CD14-positive monocyte (primary cell): ENCODE measurements at regions not wholly inside any gene's neighbourhood (a gene's known extent, or its start where the extent isn't known, plus 50 kb on each side); places are given as distances from the start of the nearest gene placed in this dataset.

Source experiments
- DNase-seq, 3 donors: peaks; one replicate each; pipeline ENCODE4 v3.0.0-alpha.2; 2011 to 2022
- H2AFZ ChIP-seq: 2 replicates; pipeline ENCODE4 v1.6.0; 2012; ENCODE audit warnings: mild to moderate bottlenecking, low read depth, low read length, inconsistent platforms; ENCODE audit not compliant: insufficient read depth, poor library complexity, severe bottlenecking
- H3K27ac ChIP-seq, 2 donors: 1 replicate in 1 of 2; 2 replicates in 1 of 2; pipeline ENCODE4 v1.5.1; 2012 to 2013; ENCODE audit warnings: low read length in 2 of 2, control low read depth in 1 of 2, inconsistent platforms in 1 of 2, low read depth in 1 of 2, mild to moderate bottlenecking in 1 of 2
- H3K27me3 ChIP-seq, 2 donors: one replicate each; pipeline versions ENCODE4 v1.6.0 to v1.6.1; 2011 to 2013; ENCODE audit warnings: low read length in 2 of 2; ENCODE audit not compliant: control insufficient read depth in 2 of 2, insufficient read depth in 2 of 2
- H3K36me3 ChIP-seq, 2 donors: replicated peaks in 1 of 2; 1 replicate in 1 of 2; 2 replicates in 1 of 2; pipeline versions ENCODE4 v1.5.1 to v1.6.1; 2012 to 2013; ENCODE audit warnings: low read length in 2 of 2, control low read depth in 1 of 2, inconsistent platforms in 1 of 2, mild to moderate bottlenecking in 1 of 2; ENCODE audit not compliant: insufficient read depth in 2 of 2, control insufficient read depth in 1 of 2
- H3K4me1 ChIP-seq, 2 donors: 1 replicate in 1 of 2; 2 replicates in 1 of 2; pipeline versions ENCODE4 v1.5.1 to v1.6.1; 2012 to 2013; ENCODE audit warnings: low read length in 2 of 2, control low read depth in 1 of 2, inconsistent platforms in 1 of 2, mild to moderate bottlenecking in 1 of 2, moderate library complexity in 1 of 2; ENCODE audit not compliant: insufficient read depth in 2 of 2, control insufficient read depth in 1 of 2
- H3K4me2 ChIP-seq: replicated peaks from 2 replicates; pipeline ENCODE3; 2012; ENCODE audit warnings: low read length, moderate library complexity, mild to moderate bottlenecking; ENCODE audit not compliant: poor library complexity, severe bottlenecking; ENCODE audit errors: extremely low read depth
- H3K4me3 ChIP-seq, 3 experiments: fragments of 200-600 bp in 1 of 3; sonication (generic) in 1 of 3; replicated peaks in 1 of 3; 1 replicate in 2 of 3; 2 replicates in 1 of 3; pipeline ENCODE4 v1.5.1; 2011 to 2013; ENCODE audit warnings: low read length in 3 of 3, mild to moderate bottlenecking in 3 of 3, control low read depth in 2 of 3, low read depth in 2 of 3, inconsistent platforms in 1 of 3, moderate library complexity in 1 of 3
- H3K79me2 ChIP-seq: 2 replicates; pipeline ENCODE4 v1.6.0; 2012; ENCODE audit warnings: mild to moderate bottlenecking, control low read depth, inconsistent platforms, low read length, moderate library complexity; ENCODE audit not compliant: insufficient read depth
- H3K9ac ChIP-seq: 2 replicates; pipeline ENCODE4 v1.6.0; 2017; ENCODE audit warnings: low read length, mild to moderate bottlenecking; ENCODE audit not compliant: insufficient read depth, poor library complexity, severe bottlenecking
- H3K9me3 ChIP-seq, 2 donors: replicated peaks in 1 of 2; 1 replicate in 1 of 2; 2 replicates in 1 of 2; pipeline versions ENCODE4 v1.5.1 to v1.6.1; 2012 to 2013; ENCODE audit warnings: low read length in 2 of 2, control low read depth in 1 of 2; ENCODE audit not compliant: control insufficient read depth in 1 of 2, insufficient read depth in 1 of 2
- H4K20me1 ChIP-seq: 2 replicates; pipeline ENCODE4 v1.6.0; 2012; ENCODE audit warnings: mild to moderate bottlenecking, low read length, control low read depth, moderate library complexity; ENCODE audit not compliant: insufficient read depth
- H3K27ac Mint-ChIP-seq, 7 donors: one replicate each; pipeline ENCODE4 v1.8.0; 2020; ENCODE audit warnings: mild to moderate bottlenecking in 7 of 7, mixed read lengths in 7 of 7, moderate library complexity in 6 of 7, inconsistent platforms in 2 of 7
- H3K27me3 Mint-ChIP-seq, 3 donors: one replicate each; pipeline ENCODE4 v1.8.0; 2021 to 2022; ENCODE audit warnings: low read depth in 3 of 3, mild to moderate bottlenecking in 3 of 3, mixed read lengths in 3 of 3, moderate library complexity in 3 of 3, inconsistent platforms in 1 of 3
- H3K36me3 Mint-ChIP-seq, 2 donors: one replicate each; pipeline ENCODE4 v1.8.0; 2020; ENCODE audit warnings: mixed read lengths in 2 of 2, inconsistent platforms in 1 of 2, mild to moderate bottlenecking in 1 of 2
- H3K4me1 Mint-ChIP-seq: one replicate; pipeline ENCODE4 v1.8.0; 2020; ENCODE audit warnings: mild to moderate bottlenecking, mixed read lengths
- H3K4me3 Mint-ChIP-seq, 2 donors: one replicate each; pipeline ENCODE4 v1.8.0; 2020; ENCODE audit warnings: mild to moderate bottlenecking in 2 of 2, mixed read lengths in 2 of 2, moderate library complexity in 1 of 2
- H3K9me3 Mint-ChIP-seq, 7 donors: one replicate each; pipeline ENCODE4 v1.8.0; 2020 to 2022; ENCODE audit warnings: mixed read lengths in 7 of 7, mild to moderate bottlenecking in 6 of 7, moderate library complexity in 6 of 7, inconsistent platforms in 2 of 7
- WGBS: methylation state at CpG from one replicate; pipeline ENCODE4 v1.1.5; 2013; ENCODE audit warnings: missing lambda C conversion rate; ENCODE audit not compliant: insufficient coverage; 5-methylcytosine and 5-hydroxymethylcytosine counted together
- intact Hi-C, 2 donors: fragments of 100-400 bp; cut with micrococcal nuclease; formaldehyde crosslinking; loops; one replicate each; pipeline versions ENCODE4 v1.15.0 to v1.15.1; 2023
- TF ChIP-seq, protein P1 (sequence below): fragments of 200-600 bp; IDR thresholded peaks from one replicate; pipeline ENCODE4 v1.8.0; 2022; ENCODE audit warnings: antibody characterized with exemption, mild to moderate bottlenecking

DNA sequence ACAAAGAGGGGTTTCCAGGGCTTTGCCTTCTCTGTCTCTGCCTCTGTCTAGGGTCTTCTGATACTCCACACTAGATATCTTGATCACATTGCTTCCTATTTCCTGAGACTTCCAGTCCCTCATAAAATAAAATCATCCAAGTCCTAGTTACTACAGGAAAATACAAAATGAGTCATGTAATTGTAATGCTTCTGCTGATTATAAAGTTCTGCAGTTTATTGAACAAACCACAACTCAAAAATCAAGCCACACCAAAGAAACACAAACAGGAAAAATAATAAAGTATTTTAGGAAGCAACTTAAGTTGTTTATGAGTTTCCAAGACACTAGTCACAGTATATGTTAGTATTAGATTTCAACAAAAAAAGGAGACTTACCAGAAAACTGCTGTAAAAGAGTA is 695.1 kb upstream of the GALNTL6 start:
- H3K4me3 ChIP-seq = no peak overlapping the region
- TF ChIP-seq, protein P1, sequence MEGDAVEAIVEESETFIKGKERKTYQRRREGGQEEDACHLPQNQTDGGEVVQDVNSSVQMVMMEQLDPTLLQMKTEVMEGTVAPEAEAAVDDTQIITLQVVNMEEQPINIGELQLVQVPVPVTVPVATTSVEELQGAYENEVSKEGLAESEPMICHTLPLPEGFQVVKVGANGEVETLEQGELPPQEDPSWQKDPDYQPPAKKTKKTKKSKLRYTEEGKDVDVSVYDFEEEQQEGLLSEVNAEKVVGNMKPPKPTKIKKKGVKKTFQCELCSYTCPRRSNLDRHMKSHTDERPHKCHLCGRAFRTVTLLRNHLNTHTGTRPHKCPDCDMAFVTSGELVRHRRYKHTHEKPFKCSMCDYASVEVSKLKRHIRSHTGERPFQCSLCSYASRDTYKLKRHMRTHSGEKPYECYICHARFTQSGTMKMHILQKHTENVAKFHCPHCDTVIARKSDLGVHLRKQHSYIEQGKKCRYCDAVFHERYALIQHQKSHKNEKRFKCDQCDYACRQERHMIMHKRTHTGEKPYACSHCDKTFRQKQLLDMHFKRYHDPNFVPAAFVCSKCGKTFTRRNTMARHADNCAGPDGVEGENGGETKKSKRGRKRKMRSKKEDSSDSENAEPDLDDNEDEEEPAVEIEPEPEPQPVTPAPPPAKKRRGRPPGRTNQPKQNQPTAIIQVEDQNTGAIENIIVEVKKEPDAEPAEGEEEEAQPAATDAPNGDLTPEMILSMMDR = no peak

DNA sequence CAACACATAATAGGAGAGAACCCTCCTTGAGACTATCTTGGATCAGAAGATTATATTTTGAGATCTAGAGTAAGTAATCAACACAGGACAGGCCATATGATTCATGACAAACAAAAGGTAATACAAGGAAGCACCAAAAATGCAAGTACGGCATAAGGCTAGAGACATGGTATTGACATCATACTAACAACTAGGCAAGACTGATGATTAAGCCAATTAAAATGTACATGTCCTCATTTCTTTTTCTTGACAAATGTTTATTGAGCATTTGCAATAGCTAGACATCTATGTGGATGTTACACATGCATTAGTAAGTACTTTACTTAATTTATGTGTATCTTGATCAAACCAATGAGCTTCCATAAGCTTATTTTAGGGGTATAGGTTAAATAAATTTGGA is 695.7 kb upstream of the GALNTL6 start:
- no peaks in the 10 kb centered on the region for H3K27me3 ChIP-seq
- no peaks in the 10 kb centered on the region for H3K79me2 ChIP-seq
- no peaks in the 10 kb centered on the region for H4K20me1 ChIP-seq
- H3K4me3 ChIP-seq = no peak overlapping the region
- H2AFZ ChIP-seq = no peak overlapping the region
- no peaks in the 10 kb centered on the region for H3K36me3 Mint-ChIP-seq
- H3K9me3 ChIP-seq = no peaks in the 10 kb centered on the region
- H3K9ac ChIP-seq = no peak overlapping the region
- intact Hi-C loops = no loop called here
- no peak overlapping the region for H3K27ac Mint-ChIP-seq
- no peaks in the 10 kb centered on the region for H3K36me3 ChIP-seq
- H3K9me3 Mint-ChIP-seq = peaks cover 0 to 13% (median 6%) of the 10 kb centered on the region in 7 donors
- 100% methylated on average over 1 of the region's 1 CpG for WGBS
- no peak overlapping the region for H3K4me3 Mint-ChIP-seq
- TF ChIP-seq, protein P1 = no peak
- no peak overlapping the region for H3K27ac ChIP-seq
- H3K27me3 Mint-ChIP-seq = no peaks in the 10 kb centered on the region
- no peak for DNase-seq
- H3K4me2 ChIP-seq = no peak overlapping the region
- no peaks in the 10 kb centered on the region for H3K4me1 ChIP-seq
- no peaks in the 10 kb centered on the region for H3K4me1 Mint-ChIP-seq

More for the DNA sequence above, 695.1 kb upstream of the GALNTL6 start:
- intact Hi-C loops = no loop called here
- H3K79me2 ChIP-seq = no peaks in the 10 kb centered on the region
- H4K20me1 ChIP-seq = no peaks in the 10 kb centered on the region
- Mint-ChIP-seq H3K27ac (no peak overlapping the region), H3K4me1 (no peaks in the 10 kb centered on the region), H3K36me3 (no peaks in the 10 kb centered on the region), H3K4me3 (no peak overlapping the region), H3K9me3 (peaks cover 0 to 13% (median 7%) of the 10 kb centered on the region in 7 donors), H3K27me3 (no peaks in the 10 kb centered on the region)
- no peaks in the 10 kb centered on the region for H3K36me3 ChIP-seq
- H3K4me2 ChIP-seq = no peak overlapping the region
- H3K4me1 ChIP-seq = no peaks in the 10 kb centered on the region
- DNase-seq = no peak
- no peak overlapping the region for H3K27ac ChIP-seq
- no peaks in the 10 kb centered on the region for H3K9me3 ChIP-seq
- H2AFZ ChIP-seq = no peak overlapping the region
- H3K9ac ChIP-seq = no peak overlapping the region
- H3K27me3 ChIP-seq = no peaks in the 10 kb centered on the region
